HG03460 (cell line): ENCODE measurements at regions not wholly inside any gene's neighbourhood (a gene's known extent, or its start where the extent isn't known, plus 50 kb on each side); places are given as distances from the start of the nearest gene placed in this dataset.

ENCODE experiments used
- ATAC-seq: cut with Tn5 transposase; IDR thresholded peaks from one replicate; pipeline ENCODE4 v1.9.1; 2021; ENCODE audit not compliant: unreplicated experiment

DNA sequence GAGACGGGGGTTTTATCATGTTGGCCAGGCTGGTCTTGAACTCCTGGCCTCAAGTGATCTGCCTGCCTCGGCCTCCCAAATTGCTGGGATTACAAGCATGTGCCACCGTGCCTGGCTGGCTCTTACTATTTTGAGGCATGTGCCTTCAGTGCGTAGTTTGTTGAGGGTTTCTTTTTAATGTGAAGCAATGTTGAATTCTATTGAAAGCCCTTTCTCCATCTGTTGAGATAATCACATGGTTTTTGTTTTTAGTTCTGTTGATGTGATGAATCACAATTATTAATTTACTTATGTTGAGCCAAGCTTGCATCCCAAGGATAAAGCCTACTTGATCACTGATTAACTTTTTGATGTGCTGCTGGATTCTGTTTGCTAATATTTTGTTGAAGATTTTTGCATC is 290.9 kb downstream of the KCNRG start:
- ATAC-seq: no peak

DNA sequence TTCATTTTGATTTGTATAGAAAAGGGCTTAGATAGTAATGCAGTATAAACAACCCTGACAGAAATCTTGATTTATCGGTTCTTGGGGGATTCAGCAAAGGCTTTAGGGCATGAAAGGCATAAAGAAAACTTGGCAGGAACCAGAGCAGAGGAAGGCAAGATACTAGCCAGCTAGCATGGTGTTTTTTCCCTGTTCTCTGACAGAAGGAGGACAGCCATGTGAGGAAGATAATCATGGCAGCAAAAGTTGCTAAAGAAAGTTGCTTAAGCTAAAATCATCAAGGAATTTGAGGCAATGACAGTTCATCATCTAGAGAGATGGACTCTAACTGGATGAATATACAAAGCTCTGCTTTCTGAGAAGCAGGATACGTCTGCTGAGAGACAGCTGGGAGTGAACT is 294.1 kb downstream of the KCNRG start:
- ATAC-seq: no peak

DNA sequence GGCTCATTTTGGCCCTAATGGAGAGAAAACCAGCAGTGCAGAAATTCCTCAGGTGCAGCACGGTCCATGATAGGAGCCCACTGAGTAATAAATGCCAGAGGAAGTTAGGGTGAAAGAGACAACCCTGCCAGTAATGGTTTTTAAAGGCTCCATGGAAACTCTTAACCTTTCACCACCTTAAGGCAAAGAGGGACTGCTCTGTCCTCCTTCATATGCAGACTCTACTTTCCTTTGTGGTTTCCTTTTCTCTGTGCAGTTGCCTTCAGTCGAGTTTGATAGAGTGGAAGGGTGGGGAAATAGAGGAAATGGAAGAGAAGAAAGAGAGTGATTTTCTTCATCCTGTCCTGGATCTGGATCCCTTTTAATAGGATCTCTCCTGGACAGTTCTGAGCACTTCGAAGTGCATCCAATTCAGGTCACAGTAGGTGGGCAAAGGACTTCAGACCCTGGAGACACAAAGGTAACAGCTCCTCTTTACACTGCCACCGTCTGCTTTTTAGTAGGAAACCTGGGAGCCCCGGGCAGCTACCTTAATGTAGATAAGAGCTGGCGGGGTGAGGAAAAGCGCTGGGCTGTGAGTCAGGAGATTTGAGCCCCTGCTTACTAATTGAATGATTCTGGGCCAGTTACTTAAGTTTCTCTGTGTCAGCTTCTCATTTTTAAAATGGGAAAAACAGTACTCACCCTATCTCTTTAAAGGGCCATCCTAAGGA is 294.8 kb downstream of the KCNRG start:
- no peak for ATAC-seq

DNA sequence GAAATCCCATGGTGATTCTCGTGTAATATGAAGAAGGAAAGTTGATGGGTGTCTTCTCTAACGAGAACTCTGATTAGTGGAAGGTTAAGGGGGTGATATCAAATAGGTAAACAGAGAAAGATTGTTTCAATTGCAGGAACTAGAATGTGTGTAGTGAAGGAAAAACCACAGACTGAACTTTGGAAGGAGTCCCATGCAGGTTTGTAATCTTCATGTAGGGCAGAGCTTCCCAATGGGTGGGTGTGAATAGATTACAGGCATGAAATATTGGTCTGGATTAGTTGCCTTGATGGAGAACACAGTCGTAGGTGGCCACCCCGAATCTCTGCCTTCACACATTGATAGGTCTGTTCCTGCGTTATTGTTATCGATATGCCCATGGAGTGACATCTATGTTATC is 295.5 kb downstream of the KCNRG start:
- no peak for ATAC-seq

DNA sequence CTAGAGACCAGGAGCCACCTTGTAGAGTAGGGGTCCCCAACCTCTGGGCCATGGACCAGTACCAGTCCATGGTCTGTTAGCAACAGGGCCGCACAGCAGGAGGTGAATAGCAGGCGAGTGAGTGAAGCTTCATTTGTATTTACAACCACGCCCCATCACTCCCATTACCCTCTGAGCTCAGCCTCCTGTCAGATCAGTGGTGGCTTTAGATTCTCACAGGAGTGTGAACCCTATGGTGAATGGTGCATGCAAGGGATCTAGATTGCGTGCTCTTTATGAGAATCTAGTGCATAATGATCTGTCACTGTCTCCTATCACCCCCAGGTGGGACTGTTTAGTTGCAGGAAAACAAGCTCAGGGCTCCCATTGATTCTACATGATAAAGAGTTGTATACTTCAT is 303.6 kb downstream of the KCNRG start:
- no peak for ATAC-seq

DNA sequence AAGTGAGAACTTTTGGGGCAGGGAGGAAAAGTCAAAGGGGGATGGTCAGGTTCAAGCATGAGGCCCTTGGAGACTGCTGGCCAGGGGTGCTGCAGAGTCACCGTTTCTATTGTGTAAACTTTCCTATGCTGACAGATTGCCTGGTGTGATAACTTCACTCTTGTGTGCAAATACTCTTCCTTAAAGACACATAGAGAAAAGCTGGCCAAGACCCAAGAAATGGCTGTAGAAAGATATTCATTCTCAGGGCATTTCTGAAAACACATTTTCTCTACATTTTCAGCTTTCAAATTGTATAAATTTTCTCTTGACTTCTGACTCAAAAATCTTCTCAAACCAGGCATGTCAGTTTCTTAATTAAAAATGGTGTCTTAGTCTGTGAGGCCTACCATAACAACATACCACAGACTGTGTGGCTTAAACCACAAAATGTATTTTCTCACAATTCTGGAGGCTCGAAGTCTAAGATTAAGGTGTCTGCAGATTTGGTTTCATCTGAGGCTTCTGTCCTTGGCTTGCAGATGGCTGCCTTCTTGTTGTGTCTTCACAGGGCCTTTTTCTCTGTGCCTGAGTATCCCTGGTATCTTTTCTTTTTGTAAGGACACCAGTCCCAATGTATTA is 304.5 kb downstream of the KCNRG start:
- no peak for ATAC-seq

DNA sequence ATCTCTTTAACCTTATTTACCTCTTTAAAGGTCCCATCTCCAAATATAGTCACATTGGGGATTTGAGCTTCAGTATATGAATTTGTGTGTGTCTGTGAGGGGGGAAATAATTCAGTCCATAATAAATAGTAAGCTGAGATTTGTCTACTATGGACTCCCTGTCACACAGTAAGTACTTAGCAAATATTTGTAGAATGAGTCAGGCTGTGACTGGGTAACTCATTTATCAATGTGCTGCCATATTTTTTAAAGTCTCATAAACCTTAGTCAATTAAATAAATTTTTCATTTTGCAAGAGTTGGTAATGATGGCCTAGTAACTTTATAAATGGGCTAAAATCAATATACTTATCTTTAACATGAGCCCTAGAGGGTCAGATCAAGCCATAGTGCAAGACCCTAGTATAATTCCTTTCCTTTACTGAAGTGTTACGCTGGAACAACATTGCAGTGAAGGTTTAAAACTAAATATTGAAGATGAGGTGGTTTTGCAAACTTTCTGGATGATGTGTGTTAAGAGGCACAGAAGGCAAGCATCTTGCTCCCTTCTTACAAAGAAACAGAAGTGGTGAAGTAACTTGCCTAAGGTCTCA is 305.1 kb downstream of the KCNRG start:
- no peak for ATAC-seq

DNA sequence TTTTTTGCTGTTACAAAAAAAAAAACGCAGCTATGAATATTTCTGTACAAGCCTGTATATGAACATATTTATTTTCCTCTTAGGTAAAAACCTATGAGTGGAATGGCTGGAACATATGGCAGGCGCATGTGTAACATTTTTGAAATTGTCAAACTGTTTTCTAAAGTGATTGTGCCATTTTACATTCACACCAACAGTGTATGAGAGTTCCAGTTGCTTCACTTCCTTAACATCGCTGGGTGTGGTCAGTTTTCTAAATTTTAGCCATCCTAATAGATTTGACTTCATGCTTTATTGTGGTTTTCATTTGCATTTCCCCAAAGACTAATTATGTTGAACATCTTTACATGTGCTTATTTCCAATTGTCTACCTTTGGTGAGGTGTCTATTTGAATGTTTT is 306.8 kb downstream of the KCNRG start:
- no peak for ATAC-seq

DNA sequence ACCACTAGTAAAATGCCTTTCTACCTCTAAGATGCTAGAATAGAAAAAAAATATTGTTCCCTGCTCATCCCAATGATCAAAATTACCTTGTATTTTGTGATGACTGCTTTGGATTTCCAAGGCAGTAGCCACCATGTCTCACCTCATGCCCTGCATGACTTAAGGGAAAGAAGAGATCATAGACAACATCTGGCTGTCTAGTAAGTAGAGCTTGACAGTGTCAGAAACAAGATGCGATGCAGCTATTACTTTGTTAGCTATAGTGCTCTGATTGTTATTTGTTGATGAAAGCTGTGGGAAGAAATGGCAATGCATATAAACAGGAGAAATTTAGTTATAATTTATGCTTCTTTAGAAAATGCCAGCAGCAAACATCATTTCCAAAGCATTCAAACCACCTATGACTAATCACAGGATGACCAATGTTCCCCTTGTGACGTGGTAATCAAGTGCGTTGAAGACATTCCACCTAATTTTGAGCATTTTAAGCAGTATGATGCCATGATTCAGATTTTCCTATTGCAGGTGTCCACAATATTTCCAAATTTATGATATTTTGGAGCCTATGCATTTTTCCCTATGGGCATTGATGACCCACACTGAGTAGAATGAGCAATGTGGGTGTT is 308.3 kb downstream of the KCNRG start:
- no peak for ATAC-seq

DNA sequence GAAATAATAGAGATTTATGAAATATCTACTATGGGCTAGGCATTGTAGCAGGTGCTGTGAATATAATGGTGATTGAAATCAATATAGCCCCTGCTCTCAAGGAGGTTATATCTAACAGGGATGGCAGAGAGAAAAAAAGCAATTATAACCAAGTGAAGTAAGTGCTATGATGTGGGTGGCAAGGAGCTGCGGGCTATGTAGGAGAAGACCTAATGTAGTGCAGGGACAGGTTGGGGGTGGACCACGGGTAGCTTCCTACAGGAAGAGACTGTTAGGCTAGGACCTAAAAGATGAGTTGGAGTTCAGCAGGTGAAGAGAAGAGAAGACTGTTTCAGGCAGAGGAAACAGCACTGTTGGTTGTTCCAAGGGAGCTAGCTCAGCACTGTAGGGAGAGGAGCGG is 311.0 kb downstream of the KCNRG start:
- no peak for ATAC-seq

DNA sequence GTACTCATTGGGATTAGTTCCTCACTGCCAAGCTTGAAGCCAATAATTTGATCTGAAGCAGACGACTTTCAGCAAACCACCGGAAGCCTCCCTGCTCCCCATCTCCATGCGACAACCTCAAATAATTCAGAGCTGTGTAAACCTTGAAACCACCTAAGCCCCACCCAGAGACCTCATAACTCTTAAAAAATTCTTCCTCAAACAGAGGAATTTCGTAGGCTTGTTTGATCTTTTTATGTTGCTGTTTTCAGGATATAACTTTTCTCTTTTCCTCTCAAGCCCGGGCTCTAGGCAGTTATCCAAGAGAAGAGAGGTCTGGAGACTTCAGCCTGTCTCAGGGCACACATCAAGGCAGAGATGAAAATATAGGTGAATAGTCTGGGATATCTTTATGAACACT is 311.6 kb downstream of the KCNRG start:
- no peak for ATAC-seq

DNA sequence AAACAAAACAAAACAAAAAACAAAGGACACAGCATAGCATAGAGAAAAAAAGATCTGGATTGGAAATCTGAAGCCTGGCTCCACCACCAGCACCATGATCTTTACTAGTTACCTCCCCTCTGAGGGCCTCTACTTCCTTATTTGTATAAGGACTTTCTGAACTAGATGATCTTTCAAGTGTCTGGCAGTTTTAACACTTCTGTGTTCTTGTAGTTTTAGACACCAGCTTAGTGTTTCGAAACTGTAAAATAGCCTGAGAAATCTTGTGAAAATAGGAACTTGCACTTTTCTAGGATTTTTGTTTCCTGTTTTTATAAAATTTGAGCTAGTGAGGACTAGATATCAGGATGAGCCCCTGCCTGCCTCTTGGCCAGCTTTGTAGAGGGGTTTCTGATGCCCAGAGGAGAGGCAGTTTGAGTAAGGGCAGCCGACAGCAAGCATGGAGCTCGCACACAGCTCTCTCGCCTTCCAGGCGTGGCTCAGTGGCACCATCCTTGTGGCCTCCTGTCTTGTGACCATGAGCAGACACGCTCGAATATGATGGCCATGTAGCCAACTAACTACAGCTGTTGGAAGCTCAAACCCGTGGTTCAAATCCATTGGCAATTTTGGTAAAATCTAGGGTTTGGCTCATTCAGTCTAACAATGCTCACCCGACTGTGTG is 319.0 kb downstream of the KCNRG start:
- no peak for ATAC-seq

DNA sequence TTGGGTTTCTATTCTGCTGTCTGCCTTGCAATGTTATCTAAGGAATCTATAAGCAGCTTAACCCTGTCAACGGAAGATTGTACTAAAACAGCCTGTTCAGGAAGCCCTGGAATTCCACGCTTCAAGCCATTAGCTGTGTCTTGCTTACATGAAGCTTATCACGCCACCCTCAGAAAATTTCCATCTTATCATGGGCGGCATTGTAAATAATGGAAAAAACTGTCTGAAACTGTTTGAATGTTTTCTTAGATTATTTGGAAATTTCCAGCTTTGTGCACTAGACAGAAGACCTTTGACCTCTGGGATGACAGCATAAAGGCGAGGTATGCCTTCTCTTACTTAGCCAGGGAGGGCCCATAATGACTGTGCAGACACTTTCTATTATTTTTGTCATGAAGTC is 319.7 kb downstream of the KCNRG start:
- ATAC-seq: no peak

DNA sequence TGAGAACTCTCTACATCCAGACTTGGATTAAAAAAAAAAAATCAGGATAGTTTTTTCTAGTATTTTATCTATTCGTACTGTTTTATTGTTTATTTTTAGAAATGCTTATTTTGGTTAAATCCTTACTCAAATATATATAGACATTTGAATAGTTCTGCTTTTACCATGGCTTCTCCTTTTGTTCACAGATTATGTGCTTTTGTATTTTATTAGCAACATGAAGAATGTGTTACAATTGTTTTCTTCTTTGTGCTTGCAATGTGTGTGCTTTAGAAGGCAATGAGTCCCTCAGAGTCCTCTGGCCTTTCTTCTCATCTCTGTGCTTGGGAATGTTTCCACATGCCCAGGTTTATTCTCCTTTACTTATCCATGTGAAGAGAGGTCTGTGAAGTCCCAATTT is 324.0 kb downstream of the KCNRG start:
- no peak for ATAC-seq

DNA sequence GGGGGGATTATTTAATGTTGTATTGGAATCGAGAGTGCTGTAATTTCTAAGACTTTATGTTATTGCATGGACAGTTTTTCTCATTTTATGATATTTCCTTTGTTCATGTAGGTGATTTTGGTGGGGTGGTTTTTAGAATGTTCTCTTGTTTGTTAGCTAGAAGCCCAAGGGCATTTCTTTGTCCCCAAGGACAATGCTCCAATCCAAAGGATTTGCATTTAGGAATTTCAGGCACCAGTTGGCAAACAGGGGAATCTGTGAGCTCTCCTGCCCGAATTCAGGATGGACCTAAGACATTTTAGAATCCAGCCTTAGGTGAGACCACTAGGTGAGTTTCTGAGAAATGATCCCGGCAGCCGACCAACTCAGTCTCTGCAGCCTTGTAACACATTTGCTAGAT is 324.9 kb downstream of the KCNRG start:
- no peak for ATAC-seq

DNA sequence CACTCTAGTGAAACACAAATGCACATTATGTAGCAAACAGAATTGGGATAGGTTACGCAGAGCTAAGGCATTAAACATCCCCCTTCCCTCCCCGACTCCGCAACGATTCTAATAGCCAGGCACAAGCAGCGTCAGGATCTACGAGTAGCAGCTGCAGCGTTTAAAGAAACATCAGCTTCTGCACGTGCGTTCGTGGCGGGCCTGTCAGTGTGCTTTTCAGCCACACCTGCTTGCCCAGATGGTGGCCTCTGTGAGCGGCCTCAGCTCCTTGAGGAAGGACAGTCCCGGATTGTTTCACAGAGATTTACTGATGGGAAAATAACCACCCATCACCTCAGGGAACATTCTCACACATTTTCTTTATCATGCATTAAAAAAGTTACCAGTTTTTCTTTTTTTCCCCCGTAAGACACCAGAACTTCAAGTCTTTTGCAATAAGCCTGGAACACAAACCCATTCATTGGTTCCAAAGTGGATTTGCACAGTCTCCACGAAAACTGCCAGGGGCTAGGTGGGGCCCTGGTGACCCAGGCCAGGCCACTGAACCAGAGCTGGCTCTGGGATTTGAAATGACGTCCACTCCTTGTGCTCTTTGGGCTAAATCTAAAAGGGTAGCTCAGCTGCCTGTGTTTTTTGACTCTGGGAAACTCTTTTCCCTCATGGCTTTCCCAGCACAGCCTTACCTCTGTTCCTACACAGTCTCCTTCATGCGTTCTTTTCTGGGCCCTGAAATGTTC is 325.5 kb downstream of the KCNRG start:
- ATAC-seq: no peak

DNA sequence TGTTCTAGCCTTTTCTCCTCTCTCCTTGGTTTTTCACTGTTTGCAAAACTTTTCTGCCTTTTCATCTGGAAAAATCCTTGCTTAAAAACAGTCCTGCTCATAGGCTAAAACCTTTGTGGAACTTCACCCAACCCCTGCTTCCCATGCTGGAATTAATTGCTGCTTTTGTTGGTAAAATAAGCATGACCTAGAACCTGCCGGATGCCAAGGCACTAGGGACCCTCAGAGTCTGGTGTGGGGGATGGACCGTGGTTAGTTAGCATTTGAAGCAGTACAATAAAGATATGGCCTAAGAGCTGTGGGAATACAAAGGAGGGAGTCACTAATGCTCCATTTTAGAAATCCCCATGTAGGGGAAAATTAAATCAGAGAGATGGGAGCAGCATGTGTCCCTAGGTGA is 326.3 kb downstream of the KCNRG start:
- ATAC-seq: no peak

DNA sequence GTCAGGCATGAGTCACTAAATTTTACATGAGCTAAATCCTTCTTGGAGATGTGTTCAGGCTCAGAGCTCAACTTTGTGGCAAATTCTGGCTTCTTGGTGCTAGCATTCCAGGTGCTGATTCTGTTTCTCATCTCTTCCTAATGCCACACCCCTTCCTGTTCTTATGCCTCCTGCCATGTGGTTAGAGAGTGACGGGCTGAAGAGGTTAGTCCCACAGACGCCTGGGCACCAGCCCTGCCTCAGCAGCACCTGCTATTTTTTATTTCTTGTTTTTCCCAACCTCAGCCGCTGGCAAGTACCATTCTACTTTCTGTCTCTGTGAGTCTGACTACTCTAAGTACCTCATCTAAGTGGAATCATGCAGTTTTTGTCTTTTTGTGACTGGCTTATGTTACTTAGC is 329.5 kb downstream of the KCNRG start:
- ATAC-seq: no peak

DNA sequence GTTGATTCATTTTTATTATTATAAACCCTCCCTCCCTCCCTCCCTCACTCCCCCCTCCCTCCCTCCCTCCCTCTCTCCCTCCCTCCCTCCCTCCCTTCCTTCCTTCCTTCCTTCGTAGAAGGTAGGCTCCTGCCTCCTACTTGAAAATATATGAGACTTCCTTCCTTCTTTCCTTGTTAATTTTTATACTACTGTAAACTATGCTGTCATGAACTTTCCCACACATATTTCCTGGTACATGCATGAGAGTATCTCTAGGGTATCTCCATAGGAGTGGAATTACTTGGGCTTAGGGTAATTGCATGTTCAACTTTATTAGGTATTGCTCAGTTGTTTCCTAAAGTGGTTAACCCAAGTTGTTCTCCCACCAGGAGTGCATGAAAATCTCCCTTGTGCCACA is 330.6 kb downstream of the KCNRG start:
- no peak for ATAC-seq

DNA sequence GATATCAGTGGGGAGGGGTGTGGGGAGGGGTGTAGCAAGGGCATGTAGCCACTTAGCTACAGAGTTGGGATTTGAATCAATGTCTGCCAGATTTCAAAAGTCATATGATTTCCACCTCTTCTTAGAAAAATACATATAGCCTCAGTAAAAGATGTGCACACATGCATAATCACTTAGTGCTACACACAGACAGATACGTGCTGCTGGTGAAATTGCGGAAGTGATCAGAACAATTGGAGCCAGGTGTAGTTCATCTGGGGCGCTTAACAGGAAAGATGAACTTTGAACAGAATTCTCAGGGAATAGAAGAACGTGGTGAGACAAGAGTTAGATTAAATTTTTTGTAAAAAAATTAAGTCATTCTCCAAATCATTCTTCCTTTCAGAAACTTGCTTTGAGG is 333.1 kb downstream of the KCNRG start:
- ATAC-seq: no peak
